ENCODE measurements at regions not wholly inside any gene's neighbourhood (a gene's known extent, or its start where the extent isn't known, plus 50 kb on each side); places are given as distances from the start of the nearest gene placed in this dataset.

DNA sequence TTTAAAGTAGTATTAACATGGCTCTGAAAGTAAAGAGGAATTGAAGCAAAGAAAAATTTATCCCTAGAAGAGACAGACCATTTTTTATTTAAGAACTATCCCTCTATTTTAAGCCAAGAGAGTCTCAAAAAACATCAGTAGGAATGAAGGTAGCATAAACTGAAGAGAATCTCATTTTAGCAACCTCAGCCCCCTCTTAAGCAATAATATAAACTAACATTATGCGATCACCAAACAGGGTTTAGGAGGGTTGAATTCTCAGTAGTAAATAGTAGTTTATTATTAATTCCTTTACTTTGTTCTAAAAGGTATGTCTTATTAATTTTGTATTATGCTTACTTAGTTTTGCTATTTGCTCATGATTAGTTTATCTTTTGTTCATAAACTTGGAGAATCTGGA lies 287.4 kb downstream of the CDK5RAP2 start:
- TF ChIP-seq, protein P1, sequence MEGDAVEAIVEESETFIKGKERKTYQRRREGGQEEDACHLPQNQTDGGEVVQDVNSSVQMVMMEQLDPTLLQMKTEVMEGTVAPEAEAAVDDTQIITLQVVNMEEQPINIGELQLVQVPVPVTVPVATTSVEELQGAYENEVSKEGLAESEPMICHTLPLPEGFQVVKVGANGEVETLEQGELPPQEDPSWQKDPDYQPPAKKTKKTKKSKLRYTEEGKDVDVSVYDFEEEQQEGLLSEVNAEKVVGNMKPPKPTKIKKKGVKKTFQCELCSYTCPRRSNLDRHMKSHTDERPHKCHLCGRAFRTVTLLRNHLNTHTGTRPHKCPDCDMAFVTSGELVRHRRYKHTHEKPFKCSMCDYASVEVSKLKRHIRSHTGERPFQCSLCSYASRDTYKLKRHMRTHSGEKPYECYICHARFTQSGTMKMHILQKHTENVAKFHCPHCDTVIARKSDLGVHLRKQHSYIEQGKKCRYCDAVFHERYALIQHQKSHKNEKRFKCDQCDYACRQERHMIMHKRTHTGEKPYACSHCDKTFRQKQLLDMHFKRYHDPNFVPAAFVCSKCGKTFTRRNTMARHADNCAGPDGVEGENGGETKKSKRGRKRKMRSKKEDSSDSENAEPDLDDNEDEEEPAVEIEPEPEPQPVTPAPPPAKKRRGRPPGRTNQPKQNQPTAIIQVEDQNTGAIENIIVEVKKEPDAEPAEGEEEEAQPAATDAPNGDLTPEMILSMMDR (IDR thresholded peaks at IDR 0.05) = no peak
- TF ChIP-seq POLR2A (IDR thresholded peaks at IDR 0.05) = no peak
